NCI-H1092 treated with DMSO at 0.1 percent for 48 hours (cell line): ENCODE measurements at regions not wholly inside any gene's neighbourhood (a gene's known extent, or its start where the extent isn't known, plus 50 kb on each side); places are given as distances from the start of the nearest gene placed in this dataset.
"Not testable (repeated sequence)": the region's sequence is repeated elsewhere in the genome, so short reads cannot be mapped to it uniquely, and the experiment has no call there.

Experiments
- DNase-seq: peaks from one replicate; lab custom pipeline; 2025; lab: John Stamatoyannopoulos, UW

DNA sequence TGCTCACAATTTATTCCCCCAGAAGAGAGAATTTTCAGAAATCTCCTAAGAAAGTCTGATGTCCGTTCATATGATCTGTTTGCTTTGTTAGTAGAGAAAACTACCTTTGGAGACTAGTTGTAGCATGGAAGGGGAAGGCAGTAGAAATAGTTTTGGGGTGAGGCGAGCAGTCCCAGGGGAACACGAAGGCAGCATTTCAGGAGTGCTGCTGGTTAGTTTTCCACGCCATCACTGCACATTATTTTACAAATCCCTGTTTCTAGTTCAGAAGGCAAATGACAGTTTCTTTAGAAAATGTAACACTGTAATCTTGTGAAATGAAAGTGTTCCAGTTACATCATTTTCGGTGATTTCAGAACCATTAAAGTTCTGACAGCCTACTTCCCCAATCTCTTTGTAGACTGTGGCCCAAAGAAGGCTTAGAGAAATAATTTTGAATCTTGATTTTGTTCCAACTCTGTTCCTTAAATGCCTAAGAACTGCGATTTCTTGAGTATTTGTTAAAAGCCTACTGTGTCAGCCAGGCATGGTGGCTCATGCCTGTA is 123.8 kb downstream of the LAT start:
- not testable (repeated sequence) for DNase-seq

DNA sequence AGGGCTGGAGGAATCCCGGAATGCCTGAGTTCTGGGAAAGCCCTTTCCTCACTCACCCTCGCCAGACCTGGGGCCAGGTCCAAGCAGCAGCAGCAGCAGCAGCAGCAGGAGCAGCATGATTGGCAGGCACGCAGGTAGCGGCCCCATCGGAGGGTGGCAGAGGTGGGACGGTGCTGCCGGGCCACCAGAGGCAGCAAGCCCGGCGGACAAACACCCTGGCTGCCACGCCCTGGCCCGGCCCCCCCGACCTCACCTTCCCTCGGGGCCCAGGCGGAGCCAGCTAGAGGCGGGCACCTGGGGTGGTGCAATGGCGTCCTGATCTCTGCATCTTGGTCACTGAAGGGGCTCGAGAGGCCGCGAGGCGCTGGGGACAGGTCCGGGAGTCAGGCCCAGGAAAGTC is 122.4 kb downstream of the LAT start:
- no peak for DNase-seq

DNA sequence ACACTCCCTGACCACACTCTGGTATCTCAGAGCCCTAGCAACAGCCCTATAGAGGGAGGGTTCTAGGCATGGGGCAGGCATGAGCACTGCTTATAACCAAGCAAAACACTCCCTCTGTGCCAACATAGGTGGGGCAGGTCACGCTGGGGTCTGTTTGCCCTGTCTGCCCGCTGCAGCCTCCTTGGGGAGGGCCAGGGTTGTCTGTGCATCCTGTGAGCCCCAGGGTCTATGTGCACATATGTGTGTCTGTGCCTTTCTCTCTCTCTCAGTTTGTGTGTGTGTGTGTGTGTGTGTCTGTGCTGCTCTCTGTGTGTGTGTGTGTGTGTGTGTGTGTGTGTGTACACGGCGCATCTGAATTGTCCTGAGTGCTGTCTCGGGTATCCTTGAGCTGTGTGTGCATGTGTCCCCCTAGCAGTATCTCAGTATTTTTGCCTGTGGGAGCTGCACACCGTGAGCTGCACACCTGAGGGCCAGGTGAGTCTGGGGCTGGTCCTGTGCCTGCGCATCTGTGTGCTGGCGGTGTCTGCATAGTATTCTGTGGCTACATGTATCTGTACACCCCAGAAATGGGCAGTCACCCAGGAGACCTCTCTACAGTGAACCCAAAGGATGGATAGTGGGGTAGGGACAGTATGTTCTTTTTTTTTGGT is 121.5 kb downstream of the LAT start:
- DNase-seq: not testable (repeated sequence)

DNA sequence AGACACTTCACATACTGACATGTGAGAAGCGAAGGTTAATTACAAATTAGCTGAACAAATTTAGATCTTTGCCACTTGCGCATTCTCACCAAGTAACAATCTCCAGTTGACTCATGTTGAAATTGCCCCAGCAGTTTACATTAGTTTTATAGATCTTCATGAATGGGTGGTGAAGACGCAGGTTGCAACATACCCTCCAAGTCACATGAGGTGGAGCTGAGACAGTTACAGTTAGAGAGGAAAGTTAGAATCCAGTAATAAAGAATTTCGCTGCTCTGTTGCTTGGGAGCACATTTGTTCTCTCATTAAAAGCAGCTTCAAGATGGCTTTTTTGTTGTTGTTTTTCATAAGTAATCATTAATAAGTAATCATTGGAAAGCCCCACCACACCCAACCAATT is 119.7 kb downstream of the LAT start:
- not testable (repeated sequence) for DNase-seq

DNA sequence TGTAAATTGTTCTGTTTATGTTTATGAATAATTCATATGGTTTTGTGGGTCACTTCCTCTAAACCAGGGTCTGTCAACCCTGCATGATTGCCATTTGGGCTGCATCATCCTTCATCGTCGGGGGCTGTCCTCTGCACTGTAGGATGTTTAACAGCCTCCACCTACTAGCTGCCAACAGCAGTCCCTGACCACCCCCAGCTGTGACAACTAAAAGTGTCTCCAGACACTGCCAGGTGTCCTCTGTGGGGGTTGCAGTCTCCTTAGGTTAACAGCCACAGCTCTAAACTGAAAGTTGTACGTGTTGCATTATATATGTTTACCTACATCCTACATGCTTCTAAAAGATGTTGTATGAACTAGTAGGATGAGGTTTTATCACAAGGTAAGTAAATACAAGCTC is 113.1 kb downstream of the LAT start:
- DNase-seq: not testable (repeated sequence)

DNA sequence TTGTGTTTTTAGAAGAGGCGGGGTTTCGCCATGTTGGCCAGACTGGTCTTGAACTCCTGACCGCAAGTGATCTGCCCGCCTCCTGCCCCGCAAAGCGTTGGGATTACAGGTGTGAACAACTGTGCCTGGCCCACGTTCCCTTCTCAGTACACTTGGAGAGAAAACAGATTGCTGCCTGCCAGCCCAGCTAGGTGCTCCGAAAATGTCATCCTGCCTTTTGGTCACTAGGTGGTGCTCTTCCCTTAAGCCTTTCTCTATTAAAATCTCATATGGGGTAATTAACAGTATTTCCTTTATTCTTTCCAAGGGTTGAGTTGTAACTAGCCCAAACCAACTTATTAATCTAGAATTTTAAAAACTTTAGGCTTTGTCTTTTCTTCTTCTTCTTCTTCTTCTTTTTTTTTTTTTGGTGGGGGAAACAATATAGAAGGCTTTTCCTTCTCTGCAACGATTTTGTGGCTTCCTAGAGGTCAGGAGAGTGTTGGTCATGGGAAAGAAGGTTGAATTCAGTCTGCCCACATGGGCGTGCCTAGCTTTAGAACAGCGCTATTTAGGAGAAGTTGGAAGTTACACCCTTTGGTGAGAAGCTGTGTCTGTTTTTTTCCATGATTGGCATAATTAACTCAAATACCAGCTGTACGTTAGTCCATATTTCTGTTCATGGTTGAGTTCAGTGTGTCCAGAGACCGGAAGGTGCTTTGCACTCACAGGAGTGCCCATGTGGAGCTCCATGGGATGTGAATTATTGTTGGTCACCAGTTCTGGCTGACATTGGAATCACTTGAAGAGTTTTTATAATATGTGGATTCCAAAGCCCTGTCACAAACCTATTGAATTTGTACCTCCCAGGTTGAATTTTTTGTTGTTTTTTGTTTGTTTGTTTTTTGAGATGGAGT is 110.1 kb downstream of the LAT start:
- not testable (repeated sequence) for DNase-seq

DNA sequence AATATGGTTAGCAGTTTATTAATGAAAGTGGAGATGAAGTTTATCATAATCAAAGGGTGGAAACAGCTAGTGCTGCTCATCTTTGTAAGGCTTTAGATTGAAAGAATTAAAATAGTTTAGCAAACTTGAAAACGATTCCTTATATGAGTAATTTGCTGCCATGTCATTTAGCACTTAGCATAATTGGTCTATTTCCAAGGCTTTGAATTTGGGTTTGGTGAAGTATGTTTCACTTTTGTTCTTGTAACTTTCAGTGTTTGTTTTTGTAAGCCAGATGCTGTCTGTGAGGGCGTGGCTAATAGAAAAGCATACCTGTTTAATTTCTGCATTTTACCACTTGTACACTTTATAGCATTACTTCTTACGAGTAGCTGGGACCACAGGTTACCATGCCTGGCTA is 109.5 kb downstream of the LAT start:
- DNase-seq: not testable (repeated sequence)

DNA sequence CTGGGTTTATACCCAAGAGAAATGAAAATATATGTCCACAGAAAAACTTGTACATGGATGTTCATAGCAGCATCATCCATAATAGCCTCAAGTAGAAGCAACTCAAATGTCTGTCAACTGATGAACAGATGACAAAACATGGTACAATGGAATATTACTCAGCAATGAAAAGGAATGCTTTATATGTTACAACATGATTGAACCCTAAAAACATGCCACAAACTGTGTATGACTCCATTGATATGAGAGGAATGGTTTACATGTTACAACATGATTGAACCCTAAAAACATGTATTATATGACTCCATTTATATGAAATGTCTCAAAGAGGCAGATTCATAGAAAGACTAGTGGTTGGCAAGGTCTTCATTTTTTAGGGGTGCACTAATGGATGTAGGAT is 104.8 kb downstream of the LAT start:
- not testable (repeated sequence) for DNase-seq

DNA sequence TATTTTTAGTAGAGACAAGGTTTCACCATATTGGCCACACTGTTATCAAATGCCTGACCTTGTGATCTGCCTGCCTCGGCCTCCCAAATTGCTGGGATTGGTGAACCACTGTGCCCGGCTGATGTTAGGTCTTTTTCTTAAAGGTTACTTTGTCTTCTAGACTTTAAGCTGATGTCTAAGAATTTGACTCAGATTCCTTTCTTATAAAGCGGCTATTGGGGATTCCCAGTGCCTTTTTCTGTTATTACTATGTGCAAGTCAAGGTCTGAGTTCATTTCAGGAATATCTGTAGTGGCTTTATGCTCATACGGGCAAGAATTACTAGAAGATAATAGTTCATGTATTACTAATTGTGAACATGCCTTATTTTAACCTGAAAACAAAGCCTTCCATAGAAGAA is 102.8 kb downstream of the LAT start:
- not testable (repeated sequence) for DNase-seq

DNA sequence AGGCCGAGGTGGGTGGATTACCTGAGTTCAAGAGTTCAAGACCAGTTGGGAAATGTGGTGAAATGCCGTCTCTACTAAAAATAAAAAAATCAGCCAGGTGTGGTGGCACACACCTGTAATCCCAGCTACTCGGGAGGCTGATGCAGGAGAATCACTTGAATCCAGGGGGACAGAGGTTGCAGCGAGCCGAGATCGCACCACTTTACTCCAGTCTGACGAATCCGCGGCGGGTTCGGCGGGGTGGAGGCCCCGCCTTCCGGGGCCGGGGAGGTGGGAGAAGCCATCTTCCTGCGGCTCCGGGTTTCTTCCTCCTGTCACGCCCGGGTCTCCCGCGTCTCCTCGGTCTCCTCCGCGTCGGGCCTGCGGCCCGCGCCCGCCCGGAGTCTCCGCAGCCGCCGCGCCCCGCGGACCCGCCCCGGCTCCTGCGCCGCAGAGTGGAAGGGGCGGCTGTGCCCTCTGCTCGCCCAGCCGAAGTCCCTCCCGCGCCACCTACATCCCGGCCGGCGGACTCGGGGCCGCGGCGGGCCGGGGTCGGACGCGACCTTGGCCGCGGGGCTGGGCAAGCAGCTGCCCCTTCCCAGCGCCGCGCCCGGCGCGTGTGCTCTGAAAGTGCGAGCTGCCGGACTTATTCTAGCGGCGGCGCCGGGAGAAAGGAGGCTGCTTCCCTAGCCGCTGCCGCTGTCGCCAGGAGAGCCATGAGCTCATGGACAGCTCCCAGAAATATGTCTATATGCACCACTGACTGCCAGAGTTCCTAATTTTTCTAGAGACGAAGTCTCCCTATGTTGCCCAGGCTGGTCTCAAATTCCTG is 97.2 kb downstream of the LAT start:
- DNase-seq: not testable (repeated sequence)

DNA sequence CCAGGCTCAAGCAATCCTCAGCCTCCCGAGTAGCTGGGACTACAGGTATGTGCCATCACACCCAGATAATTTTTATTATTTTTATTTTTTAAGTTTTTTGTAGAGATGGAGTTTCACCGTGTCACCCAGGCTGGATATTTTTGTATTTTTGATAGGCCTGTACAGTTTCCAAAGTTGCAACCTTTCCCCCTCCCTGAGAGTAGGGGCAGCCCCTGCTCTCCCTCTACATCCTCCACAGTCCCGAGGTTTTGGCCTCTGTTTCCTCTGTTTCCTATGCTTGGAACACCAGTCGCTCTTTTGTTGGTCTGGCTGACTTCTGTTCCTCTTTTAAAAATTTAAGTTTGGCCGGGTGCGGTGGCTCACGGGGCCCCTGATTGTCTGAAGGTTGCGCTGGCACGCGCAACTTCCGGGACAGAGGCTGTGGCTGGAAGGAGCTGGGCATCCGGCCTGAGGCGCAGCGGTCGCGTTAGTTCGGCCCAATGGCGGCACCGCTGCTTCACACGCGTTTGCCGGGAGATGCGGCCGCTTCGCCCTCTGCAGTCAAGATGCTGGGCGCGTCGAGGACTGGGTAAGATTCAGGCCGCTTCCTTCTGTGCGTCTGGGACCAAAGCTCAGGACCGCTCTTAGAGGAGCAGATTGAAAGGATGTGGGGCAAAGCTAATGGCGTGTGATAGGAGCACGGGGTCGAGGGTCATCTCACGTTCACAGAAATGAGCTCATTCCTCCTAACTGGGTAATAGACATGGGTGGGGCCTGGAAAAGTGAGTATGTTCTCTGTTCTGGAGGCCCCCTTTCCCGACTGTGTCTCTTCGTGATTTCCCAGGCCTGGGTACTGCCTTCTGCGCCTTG is 89.9 kb downstream of the LAT start:
- not testable (repeated sequence) for DNase-seq

DNA sequence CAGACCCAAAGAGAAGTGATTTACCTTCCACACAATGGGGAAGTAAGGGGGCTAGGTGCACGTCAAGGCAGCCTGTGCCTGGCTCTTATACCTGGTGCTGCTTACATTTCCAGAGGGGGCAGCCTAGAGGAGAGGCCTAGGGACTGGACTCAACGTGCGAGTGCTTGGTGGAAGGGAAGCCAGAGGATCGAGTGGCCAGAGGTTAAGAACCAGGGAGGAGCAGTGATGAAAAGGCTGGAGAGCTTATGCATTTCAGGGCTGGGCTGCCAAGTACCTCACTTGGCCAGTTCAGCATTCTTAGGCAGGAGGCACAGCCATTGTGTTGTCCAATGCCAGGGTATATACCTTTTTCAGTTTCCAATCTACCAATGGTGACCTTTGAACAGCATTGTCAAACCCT is 77.4 kb downstream of the LAT start:
- DNase-seq: not testable (repeated sequence)

DNA sequence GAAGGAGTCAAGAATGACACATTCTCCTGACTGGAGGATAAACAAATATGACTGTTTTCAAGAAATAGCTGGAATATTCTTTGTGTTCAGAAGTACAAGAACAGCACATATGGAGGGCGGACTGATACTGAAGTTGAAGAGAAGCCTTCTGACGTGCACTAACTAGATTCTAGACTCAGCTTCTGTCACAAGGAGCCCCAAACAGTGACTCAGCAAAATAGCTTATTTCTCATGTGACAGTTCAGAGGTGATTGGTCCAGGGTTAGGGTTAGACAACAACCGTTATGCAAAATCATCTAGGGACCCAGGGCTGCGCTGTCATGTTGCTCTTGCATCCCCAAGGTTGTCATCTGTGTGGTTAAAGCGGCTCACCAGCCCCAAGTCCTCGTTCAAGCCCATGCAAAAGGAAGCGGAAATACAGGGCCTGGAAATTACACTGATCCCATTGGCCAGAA is 76.6 kb downstream of the LAT start:
- DNase-seq: not testable (repeated sequence)

DNA sequence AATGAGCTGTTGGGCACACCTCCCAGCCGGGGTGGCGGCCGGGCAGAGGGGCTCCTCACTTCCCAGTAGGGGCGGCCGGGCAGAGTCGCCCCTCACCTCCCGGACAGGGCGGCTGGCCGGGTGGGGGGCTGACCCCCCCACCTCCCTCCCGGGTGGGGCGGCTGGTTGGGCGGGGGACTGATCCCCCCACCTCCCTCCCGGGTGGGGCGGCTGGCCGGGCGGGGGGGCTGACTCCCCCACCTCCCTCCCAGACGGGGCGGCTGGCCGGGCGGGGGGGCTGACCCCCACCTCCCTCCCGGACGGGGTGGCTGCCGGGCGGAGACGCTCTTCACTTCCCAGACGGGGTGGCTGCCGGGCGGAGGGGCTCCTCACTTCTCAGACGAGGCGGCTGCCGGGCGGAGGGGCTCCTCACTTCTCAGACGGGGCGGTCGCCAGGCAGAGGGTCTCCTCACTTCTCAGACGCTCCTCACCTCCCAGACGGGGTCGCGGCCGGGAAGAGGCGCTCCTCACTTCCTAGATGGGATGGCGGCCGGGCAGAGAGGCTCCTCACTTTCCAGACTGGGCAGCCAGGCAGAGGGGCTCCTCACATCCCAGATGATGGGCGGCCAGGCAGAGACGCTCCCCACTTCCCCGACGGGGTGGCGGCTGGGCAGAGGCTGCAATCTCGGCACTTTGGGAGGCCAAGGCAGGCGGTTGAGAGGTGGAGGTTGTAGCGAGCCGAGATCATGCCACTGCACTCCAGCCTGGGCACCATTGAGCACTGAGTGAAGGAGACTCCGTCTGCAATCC is 75.4 kb downstream of the LAT start:
- DNase-seq: not testable (repeated sequence)

DNA sequence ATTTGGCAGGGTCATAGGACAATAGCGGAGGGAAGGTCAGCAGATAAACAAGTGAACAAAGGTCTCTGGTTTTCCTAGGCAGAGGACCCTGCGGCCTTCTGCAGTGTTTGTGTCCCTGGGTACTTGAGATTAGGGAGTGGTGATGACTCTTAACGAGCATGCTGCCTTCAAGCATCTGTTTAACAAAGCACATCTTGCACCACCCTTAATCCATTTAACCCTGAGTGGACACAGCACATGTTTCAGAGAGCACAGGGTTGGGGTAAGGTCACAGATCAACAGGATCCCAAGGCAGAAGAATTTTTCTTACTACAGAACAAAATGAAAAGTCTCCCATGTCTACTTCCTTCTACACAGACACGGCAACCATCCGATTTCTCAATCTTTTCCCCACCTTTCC is 74.7 kb downstream of the LAT start:
- not testable (repeated sequence) for DNase-seq
